ENCODE measurements at regions not wholly inside any gene's neighbourhood (a gene's known extent, or its start where the extent isn't known, plus 50 kb on each side); places are given as distances from the start of the nearest gene placed in this dataset.

DNA sequence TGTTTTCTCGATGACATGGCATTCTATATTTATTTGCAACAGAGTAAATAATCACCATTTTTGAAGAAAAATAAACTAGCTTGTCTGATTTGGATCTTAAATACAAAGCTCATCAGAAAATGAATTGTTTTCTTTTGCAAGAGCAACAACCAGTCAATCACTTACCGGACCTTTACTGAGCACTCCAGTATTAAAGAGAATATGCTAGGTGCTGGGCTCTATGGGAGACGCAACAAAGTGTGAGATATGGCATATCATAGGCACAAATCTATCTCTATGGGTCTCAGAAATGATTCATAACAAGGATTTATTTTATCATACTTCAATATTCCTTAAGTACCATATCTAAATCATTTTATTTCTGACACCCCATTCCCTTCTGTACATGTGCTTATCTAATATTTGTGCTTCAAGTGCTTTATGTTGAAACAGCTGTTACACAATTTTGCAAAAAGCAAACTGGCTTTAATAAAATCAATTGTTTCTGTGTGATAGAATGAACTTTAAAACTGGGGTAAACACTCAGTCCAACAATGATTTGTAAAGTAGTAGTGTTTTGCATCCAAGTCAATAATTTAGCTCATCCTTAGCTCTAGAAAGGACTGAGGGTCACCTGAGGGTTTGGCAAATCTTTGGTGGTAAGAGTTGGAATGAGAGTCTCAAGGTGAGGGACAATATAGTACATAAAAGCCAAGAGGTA lies 88.4 kb upstream of the SPANXB1 start:
- TF ChIP-seq, protein P1, sequence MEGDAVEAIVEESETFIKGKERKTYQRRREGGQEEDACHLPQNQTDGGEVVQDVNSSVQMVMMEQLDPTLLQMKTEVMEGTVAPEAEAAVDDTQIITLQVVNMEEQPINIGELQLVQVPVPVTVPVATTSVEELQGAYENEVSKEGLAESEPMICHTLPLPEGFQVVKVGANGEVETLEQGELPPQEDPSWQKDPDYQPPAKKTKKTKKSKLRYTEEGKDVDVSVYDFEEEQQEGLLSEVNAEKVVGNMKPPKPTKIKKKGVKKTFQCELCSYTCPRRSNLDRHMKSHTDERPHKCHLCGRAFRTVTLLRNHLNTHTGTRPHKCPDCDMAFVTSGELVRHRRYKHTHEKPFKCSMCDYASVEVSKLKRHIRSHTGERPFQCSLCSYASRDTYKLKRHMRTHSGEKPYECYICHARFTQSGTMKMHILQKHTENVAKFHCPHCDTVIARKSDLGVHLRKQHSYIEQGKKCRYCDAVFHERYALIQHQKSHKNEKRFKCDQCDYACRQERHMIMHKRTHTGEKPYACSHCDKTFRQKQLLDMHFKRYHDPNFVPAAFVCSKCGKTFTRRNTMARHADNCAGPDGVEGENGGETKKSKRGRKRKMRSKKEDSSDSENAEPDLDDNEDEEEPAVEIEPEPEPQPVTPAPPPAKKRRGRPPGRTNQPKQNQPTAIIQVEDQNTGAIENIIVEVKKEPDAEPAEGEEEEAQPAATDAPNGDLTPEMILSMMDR (IDR thresholded peaks at IDR 0.05) = no peak
- TF ChIP-seq EP300 (IDR thresholded peaks at IDR 0.05) (no peak), POLR2A (IDR thresholded peaks at IDR 0.05; ENCODE audit: low read depth) (no peak), POLR2AphosphoS5 (IDR thresholded peaks at IDR 0.05) (no peak)

Measured in esophagus muscularis mucosa (tissue), 4 donors.